AG10803 (cell line): ENCODE measurements at regions not wholly inside any gene's neighbourhood (a gene's known extent, or its start where the extent isn't known, plus 50 kb on each side); places are given as distances from the start of the nearest gene placed in this dataset.
"Not testable (repeated sequence)": the region's sequence is repeated elsewhere in the genome, so short reads cannot be mapped to it uniquely, and the experiment has no call there.

Experiments
- DNase-seq: peaks from one replicate; pipeline ENCODE4 v3.0.0; 2010; ENCODE audit warnings: low read depth
- H3K4me3 ChIP-seq: 2 replicates; pipeline ENCODE4 v1.5.1; 2011; ENCODE audit warnings: mild to moderate bottlenecking, low read length, control low read depth
- CTCF ChIP-seq: conservative IDR thresholded peaks from 2 replicates; pipeline ENCODE4 v1.5.1; 2011; ENCODE audit warnings: mild to moderate bottlenecking, low read length, control low read depth, inconsistent platforms

GRCh38 chr3:81339040-81339845, 422.2 kb downstream of the GBE1 start:
- peak; percentile 60 for TF ChIP-seq CTCF
- peak; percentile 2 for DNase-seq
- no peak overlapping the region for H3K4me3 ChIP-seq

- no peak for TF ChIP-seq CTCF
- DNase-seq = no peak
- H3K4me3 ChIP-seq = no peak overlapping the region
Measured at GRCh38 chr3:81336470-81336869, 425.0 kb downstream of the GBE1 start.

- not testable (repeated sequence) for H3K4me3 ChIP-seq, DNase-seq
Measured at GRCh38 chr3:81329835-81330234, 431.6 kb downstream of the GBE1 start.

DNA sequence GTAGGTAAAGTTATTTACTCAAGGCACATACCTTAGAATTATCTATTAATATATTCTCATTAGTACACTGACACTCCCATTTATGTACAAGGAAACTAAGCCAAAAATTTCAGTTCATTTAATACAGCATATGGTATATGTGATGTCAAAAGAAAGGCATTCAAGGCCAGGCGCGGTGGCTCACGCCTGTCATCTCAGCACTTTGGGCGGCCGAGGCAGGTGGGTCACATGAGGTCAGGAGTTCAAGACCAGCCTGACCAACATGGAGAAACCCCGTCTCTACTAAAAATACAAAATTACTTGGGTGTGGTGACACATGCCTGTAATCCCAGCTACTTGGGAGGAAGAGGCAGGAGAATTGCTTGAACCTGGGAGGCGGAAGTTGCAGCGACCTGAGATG, 435.2 kb downstream of the GBE1 start:
- no peak for DNase-seq
- H3K4me3 ChIP-seq = no peak overlapping the region
- TF ChIP-seq CTCF = no peak

GRCh38 chr3:81320862-81321261, 440.6 kb downstream of the GBE1 start:
- no peak overlapping the region for H3K4me3 ChIP-seq
- TF ChIP-seq CTCF = no peak
- DNase-seq = no peak

DNA sequence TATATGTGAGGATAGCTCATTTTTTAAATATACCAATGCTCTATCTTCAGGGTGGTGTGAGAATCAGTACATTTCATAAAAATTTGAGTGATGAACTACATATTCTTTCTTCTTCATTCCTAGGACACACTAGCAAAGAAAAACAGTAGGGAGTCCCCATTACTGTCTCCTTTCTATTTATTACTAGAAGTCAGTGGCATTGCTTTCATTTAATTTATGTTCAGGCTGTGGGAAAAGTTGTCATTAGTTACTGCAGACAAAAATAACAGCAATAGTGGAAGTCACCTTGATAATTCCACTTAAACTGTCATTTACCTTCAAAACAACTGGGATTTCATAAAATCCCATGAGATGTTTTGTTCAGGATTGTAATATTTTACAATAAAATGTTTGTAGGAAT, 446.4 kb downstream of the GBE1 start:
- H3K4me3 ChIP-seq = no peak overlapping the region
- no peak for TF ChIP-seq CTCF
- DNase-seq = no peak

GRCh38 chr3:81311321-81311720, 450.1 kb downstream of the GBE1 start:
- no peak for DNase-seq
- H3K4me3 ChIP-seq = no peak overlapping the region
- TF ChIP-seq CTCF = no peak
